HL-60 (cell line): ENCODE measurements at regions not wholly inside any gene's neighbourhood (a gene's known extent, or its start where the extent isn't known, plus 50 kb on each side); places are given as distances from the start of the nearest gene placed in this dataset.

Experiments used
- GABPA ChIP-seq: IDR thresholded peaks from 2 replicates; pipeline ENCODE4 v1.6.1; 2012; ENCODE audit warnings: low read depth
- POLR2AphosphoS5 ChIP-seq: IDR thresholded peaks from 2 replicates; pipeline ENCODE4 v1.6.1; 2012; ENCODE audit warnings: low read depth
- REST ChIP-seq: IDR thresholded peaks from 2 replicates; pipeline ENCODE4 v1.6.1; 2012; ENCODE audit warnings: low read depth; ENCODE audit not compliant: insufficient replicate concordance
- SPI1 ChIP-seq: IDR thresholded peaks from 2 replicates; pipeline ENCODE4 v1.6.1; 2012; ENCODE audit warnings: low read depth, mild to moderate bottlenecking, borderline replicate concordance
- TF ChIP-seq, protein P1 (sequence below): IDR thresholded peaks from one replicate; pipeline ENCODE4 v1.5.1; 2011; ENCODE audit warnings: low read length, control low read depth, inconsistent platforms; ENCODE audit not compliant: insufficient read depth

DNA sequence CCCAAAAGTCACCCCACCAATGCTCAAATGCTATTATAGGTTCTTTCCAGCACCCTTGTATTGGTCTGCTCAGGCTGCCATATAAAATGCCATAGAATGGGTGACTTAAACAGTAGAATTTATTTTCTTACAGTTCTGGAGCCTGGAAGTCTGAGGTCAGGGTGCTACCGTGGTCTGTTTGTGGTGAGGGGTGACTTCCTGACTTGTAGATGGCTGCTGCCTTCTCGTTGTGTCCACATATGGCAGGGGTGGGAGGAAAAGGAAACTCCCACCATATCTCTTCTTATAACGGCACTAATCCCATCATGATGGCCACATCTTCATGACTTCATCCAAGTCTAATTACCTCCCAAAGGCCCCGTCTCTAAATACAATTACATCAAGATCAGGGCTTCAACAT, 257.8 kb upstream of the TARS1 start:
- TF ChIP-seq, protein P1, sequence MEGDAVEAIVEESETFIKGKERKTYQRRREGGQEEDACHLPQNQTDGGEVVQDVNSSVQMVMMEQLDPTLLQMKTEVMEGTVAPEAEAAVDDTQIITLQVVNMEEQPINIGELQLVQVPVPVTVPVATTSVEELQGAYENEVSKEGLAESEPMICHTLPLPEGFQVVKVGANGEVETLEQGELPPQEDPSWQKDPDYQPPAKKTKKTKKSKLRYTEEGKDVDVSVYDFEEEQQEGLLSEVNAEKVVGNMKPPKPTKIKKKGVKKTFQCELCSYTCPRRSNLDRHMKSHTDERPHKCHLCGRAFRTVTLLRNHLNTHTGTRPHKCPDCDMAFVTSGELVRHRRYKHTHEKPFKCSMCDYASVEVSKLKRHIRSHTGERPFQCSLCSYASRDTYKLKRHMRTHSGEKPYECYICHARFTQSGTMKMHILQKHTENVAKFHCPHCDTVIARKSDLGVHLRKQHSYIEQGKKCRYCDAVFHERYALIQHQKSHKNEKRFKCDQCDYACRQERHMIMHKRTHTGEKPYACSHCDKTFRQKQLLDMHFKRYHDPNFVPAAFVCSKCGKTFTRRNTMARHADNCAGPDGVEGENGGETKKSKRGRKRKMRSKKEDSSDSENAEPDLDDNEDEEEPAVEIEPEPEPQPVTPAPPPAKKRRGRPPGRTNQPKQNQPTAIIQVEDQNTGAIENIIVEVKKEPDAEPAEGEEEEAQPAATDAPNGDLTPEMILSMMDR: no peak
- no peak for TF ChIP-seq POLR2AphosphoS5
- TF ChIP-seq GABPA: no peak
- TF ChIP-seq REST: no peak
- TF ChIP-seq SPI1: no peak
